B cell (primary cell): ENCODE measurements at regions not wholly inside any gene's neighbourhood (a gene's known extent, or its start where the extent isn't known, plus 50 kb on each side); places are given as distances from the start of the nearest gene placed in this dataset.

ENCODE experiments used
- EZH2 ChIP-seq: IDR thresholded peaks from 2 replicates; pipeline ENCODE4 v1.6.1; 2012; ENCODE audit warnings: borderline replicate concordance, low read depth, mild to moderate bottlenecking, moderate library complexity, low read length; ENCODE audit not compliant: insufficient read depth, poor library complexity, severe bottlenecking
- TF ChIP-seq, protein P1 (sequence below): fragments of 200-600 bp; IDR thresholded peaks from one replicate; pipeline ENCODE4 v1.8.0; 2022; ENCODE audit warnings: antibody characterized with exemption, mild to moderate bottlenecking

DNA sequence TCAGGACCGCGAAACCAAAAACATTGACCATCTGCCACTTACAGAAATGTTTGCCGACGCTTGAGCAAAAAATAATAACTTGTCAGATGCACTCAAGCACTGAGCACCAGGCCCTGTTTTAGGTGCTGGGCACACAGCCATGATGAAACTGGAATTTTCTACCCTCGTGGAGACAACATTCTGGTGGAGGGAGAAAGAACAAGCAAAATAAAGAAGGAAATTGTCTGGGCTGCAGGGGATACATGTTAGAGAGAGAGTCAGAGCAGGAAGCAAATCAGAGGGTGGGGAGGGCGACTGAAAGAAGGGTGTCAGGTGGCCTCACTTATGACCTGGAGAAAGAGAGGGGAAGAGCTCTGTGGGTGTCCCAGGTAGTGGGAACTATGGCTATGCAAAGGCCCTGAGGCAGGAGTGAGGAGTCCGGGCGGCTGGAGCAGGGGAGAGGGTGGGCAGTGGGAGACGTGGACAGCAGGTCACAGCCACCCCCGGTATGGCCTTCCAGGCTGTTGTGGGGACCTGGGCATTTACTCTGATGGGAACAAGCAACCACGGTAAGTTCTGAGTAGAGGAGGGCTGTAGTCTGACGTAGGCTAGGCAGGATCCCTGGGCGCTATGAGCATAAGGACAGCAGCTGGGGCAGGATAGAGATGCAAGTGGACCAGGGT lies 78.8 kb downstream of the MYEOV start:
- TF ChIP-seq, protein P1, sequence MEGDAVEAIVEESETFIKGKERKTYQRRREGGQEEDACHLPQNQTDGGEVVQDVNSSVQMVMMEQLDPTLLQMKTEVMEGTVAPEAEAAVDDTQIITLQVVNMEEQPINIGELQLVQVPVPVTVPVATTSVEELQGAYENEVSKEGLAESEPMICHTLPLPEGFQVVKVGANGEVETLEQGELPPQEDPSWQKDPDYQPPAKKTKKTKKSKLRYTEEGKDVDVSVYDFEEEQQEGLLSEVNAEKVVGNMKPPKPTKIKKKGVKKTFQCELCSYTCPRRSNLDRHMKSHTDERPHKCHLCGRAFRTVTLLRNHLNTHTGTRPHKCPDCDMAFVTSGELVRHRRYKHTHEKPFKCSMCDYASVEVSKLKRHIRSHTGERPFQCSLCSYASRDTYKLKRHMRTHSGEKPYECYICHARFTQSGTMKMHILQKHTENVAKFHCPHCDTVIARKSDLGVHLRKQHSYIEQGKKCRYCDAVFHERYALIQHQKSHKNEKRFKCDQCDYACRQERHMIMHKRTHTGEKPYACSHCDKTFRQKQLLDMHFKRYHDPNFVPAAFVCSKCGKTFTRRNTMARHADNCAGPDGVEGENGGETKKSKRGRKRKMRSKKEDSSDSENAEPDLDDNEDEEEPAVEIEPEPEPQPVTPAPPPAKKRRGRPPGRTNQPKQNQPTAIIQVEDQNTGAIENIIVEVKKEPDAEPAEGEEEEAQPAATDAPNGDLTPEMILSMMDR: no peak
- no peak for TF ChIP-seq EZH2
